Stimulated activated CD8-positive, alpha-beta memory T cell treated with anti-CD3 and anti-CD28 coated beads, Interleukin-12 subunit alpha, Interleukin-12 subunit beta, amount 100 ng/mL, for 4 hours (primary cell): ENCODE measurements at regions not wholly inside any gene's neighbourhood (a gene's known extent, or its start where the extent isn't known, plus 50 kb on each side); places are given as distances from the start of the nearest gene placed in this dataset.

Source experiments
- DNase-seq: peaks from one replicate; pipeline ENCODE4 v3.0.0-alpha.2; 2020; ENCODE audit warnings: low read depth

- DNase-seq = no peak
These were observed 102.9 kb downstream of the PFKFB3 start for GRCh38 chr10:6305401-6306321.

- DNase-seq = no peak
These were observed 104.2 kb downstream of the PFKFB3 start for GRCh38 chr10:6306917-6307316.

GRCh38 chr10:6309816-6310215 lies 107.1 kb downstream of the PFKFB3 start:
- DNase-seq = no peak

- no peak for DNase-seq
These were observed 108.2 kb downstream of the PFKFB3 start for GRCh38 chr10:6310977-6311376.

- DNase-seq = no peak
These were observed 109.1 kb downstream of the PFKFB3 start for GRCh38 chr10:6311700-6312330.

GRCh38 chr10:6312636-6313035 lies 109.9 kb downstream of the PFKFB3 start:
- DNase-seq = no peak

- DNase-seq = no peak
These were observed 110.6 kb downstream of the PFKFB3 start for GRCh38 chr10:6313111-6313895.

GRCh38 chr10:6314620-6315205 lies 112.0 kb downstream of the PFKFB3 start:
- no peak for DNase-seq

GRCh38 chr10:6319119-6319518 lies 116.4 kb downstream of the PFKFB3 start:
- no peak for DNase-seq

GRCh38 chr10:6320320-6321010 lies 117.7 kb downstream of the PFKFB3 start:
- no peak for DNase-seq

- DNase-seq = no peak
These were observed 119.1 kb downstream of the PFKFB3 start for GRCh38 chr10:6321880-6322279.

- DNase-seq = no peak
These were observed 120.1 kb downstream of the PFKFB3 start for GRCh38 chr10:6322805-6323204.

- DNase-seq = no peak
These were observed 125.4 kb downstream of the PFKFB3 start for GRCh38 chr10:6327961-6328698.

- no peak for DNase-seq
These were observed 126.1 kb downstream of the PFKFB3 start for GRCh38 chr10:6328699-6329423.

GRCh38 chr10:6333086-6333485 lies 130.4 kb downstream of the PFKFB3 start:
- DNase-seq = no peak

GRCh38 chr10:6333973-6334372 lies 131.2 kb downstream of the PFKFB3 start:
- no peak for DNase-seq

- DNase-seq = no peak
These were observed 133.3 kb downstream of the PFKFB3 start for GRCh38 chr10:6336016-6336415.

GRCh38 chr10:6337382-6337781 lies 134.7 kb downstream of the PFKFB3 start:
- no peak for DNase-seq

- no peak for DNase-seq
These were observed 135.6 kb downstream of the PFKFB3 start for GRCh38 chr10:6338361-6338760.

- no peak for DNase-seq
These were observed 137.2 kb downstream of the PFKFB3 start for GRCh38 chr10:6339891-6340290.
